H1 (cell line): ENCODE measurements at regions not wholly inside any gene's neighbourhood (a gene's known extent, or its start where the extent isn't known, plus 50 kb on each side); places are given as distances from the start of the nearest gene placed in this dataset.

Experiments used
- CEBPB ChIP-seq: IDR thresholded peaks from 2 replicates; pipeline ENCODE4 v1.6.1; 2012; ENCODE audit warnings: low read depth, low read length
- EGR1 ChIP-seq: IDR thresholded peaks from 2 replicates; pipeline ENCODE4 v1.6.1; 2011; ENCODE audit warnings: low read depth, low read length, borderline replicate concordance
- POLR2A ChIP-seq, 2 experiments: IDR thresholded peaks; 1 replicate in 1 of 2; 2 replicates in 1 of 2; pipeline ENCODE4 v1.6.1; 2011; ENCODE audit warnings: low read depth in 2 of 2, low read length in 2 of 2, mild to moderate bottlenecking in 2 of 2; ENCODE audit errors: control extremely low read depth in 1 of 2
- SUZ12 ChIP-seq: fragments of 200-600 bp; sonication (generic); IDR thresholded peaks from 2 replicates; pipeline ENCODE4 v1.6.1; 2012; ENCODE audit warnings: mild to moderate bottlenecking, inconsistent platforms, low read length, moderate library complexity, mixed read lengths
- TAF1 ChIP-seq: IDR thresholded peaks from 2 replicates; pipeline ENCODE4 v1.6.1; 2011; ENCODE audit warnings: mild to moderate bottlenecking, low read depth, low read length
- TEAD4 ChIP-seq: IDR thresholded peaks from 2 replicates; pipeline ENCODE4 v1.6.1; 2012; ENCODE audit warnings: low read depth, low read length, inconsistent platforms, mixed read lengths

GRCh38 chr2:52220393-52220792, 1188.5 kb upstream of the NRXN1 start:
- TF ChIP-seq TEAD4 = no peak
- TF ChIP-seq EGR1 = no peak
- no peak for TF ChIP-seq CEBPB
- TF ChIP-seq TAF1 = no peak
- no peak for TF ChIP-seq SUZ12
- no peak for TF ChIP-seq POLR2A (IDR thresholded peaks at IDR 0.05; ENCODE audit: control extremely low read depth in 1 of 2, low read depth in 2 of 2, low read length in 2 of 2)
